Fibroblast of lung (primary cell): ENCODE measurements at regions not wholly inside any gene's neighbourhood (a gene's known extent, or its start where the extent isn't known, plus 50 kb on each side); places are given as distances from the start of the nearest gene placed in this dataset.

Experiments
- CTCF ChIP-seq, 2 donors: IDR thresholded peaks in 1 of 2; conservative IDR thresholded peaks in 1 of 2; 1 replicate in 1 of 2; 2 replicates in 1 of 2; pipeline ENCODE4 v1.5.1; 2011 to 2012; ENCODE audit warnings: low read length in 2 of 2, control low read depth in 1 of 2, inconsistent platforms in 1 of 2, low read depth in 1 of 2, mild to moderate bottlenecking in 1 of 2
- EZH2 ChIP-seq: IDR thresholded peaks from 2 replicates; pipeline ENCODE4 v1.5.1; 2012; ENCODE audit warnings: low read length, control low read depth, mild to moderate bottlenecking; ENCODE audit errors: missing control alignments

GRCh38 chr3:148457886-148458285 lies 239.8 kb upstream of the AGTR1 start:
- TF ChIP-seq CTCF (conservative IDR thresholded peaks at IDR 0.05 in 1 of 2, IDR thresholded peaks at IDR 0.05 in 1 of 2; ENCODE audit: low read depth in 1 of 2, low read length in 2 of 2) (no peak), EZH2 (no peak)
